ENCODE measurements at regions not wholly inside any gene's neighbourhood (a gene's known extent, or its start where the extent isn't known, plus 50 kb on each side); places are given as distances from the start of the nearest gene placed in this dataset.

DNA sequence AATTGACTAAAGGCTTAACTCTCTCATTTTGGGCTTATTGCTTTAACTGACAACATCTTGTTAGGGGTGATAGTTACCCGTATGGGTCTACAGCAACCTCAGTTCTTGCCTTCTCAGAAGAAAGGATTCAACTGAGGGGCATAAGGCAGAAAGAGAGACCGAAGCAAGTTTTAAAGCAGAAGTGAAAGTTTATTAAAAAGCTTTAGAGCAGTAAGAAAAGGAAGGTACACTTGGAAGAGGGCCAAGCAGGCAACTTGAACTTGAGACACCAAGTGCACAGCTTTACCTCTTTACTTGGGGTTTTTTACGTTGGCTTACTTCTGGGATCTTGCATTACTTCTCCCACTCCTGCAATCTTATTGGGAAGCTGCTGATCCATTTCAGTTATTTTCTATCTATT, 246.9 kb upstream of the PRR20A start:
- DNase-seq (ENCODE audit: low read depth): no peak

DNA sequence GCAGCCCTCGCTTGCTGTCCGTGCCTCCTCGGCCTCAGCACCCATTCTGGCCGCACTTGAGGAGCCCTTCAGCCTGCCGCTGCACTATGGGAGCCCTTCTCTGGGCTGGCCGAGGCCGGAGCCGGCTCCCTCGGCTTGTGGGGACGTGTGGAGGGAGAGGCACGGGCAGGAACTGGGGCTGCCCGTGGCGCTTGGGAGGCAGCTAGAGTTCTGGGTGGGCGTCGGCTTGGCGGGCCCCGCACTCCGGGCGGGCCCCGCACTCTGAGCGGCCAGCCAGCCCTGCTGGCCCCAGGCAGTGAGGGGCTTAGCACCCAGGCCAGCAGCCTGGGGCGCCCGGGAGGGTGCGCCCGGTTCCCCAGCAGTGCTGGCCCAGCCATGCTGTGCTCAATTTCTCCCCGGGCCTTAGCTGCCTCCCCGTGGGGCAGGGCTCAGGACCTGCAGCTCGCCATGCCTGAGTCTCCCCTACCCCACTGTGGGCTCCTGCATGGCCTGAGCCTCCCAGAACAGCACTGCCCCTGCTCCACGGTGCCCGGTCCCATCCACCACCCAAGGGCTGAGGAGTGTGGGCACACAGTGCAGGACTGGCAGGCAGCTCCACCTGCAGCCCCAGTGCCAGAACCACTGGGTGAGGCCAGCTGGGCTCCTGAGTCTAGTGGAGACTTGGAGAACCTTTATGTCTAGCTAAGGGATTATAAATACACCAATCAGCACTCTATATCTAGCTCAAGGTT, 240.0 kb upstream of the PRR20A start:
- TF ChIP-seq, protein P1, sequence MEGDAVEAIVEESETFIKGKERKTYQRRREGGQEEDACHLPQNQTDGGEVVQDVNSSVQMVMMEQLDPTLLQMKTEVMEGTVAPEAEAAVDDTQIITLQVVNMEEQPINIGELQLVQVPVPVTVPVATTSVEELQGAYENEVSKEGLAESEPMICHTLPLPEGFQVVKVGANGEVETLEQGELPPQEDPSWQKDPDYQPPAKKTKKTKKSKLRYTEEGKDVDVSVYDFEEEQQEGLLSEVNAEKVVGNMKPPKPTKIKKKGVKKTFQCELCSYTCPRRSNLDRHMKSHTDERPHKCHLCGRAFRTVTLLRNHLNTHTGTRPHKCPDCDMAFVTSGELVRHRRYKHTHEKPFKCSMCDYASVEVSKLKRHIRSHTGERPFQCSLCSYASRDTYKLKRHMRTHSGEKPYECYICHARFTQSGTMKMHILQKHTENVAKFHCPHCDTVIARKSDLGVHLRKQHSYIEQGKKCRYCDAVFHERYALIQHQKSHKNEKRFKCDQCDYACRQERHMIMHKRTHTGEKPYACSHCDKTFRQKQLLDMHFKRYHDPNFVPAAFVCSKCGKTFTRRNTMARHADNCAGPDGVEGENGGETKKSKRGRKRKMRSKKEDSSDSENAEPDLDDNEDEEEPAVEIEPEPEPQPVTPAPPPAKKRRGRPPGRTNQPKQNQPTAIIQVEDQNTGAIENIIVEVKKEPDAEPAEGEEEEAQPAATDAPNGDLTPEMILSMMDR (conservative IDR thresholded peaks at IDR 0.05; ENCODE audit: low read depth, low read length): no peak
- no peak overlapping the region for H3K4me3 ChIP-seq (ENCODE audit: low read depth, low read length)
- DNase-seq (ENCODE audit: low read depth): no peak

More for the DNA sequence above, 246.9 kb upstream of the PRR20A start:
- no peak overlapping the region for H3K4me3 ChIP-seq (ENCODE audit: low read depth, low read length)
- TF ChIP-seq, protein P1 (conservative IDR thresholded peaks at IDR 0.05; ENCODE audit: low read depth, low read length): no peak

DNA sequence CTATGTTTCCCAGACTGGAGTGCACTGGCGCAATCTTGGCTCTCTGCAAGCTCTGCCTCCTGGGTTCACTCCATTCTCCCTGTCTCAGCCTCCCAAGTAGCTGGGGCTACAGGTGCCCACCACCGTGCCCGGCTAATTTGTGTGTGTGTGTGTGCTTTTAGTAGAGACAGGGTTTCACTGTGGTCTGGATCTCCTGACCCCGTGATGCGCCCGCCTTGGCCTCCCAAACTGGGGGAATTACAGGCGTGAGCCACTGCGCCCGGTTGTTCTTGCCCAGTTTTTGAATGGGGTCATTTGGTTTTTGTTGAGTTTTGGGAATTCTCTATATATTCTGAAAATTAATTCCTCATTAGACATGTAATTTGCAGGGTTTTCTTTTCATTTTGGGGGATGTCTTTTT, 238.4 kb upstream of the PRR20A start:
- TF ChIP-seq, protein P1 (conservative IDR thresholded peaks at IDR 0.05; ENCODE audit: low read depth, low read length): no peak
- DNase-seq (ENCODE audit: low read depth): no peak
- no peak overlapping the region for H3K4me3 ChIP-seq (ENCODE audit: low read depth, low read length)

DNA sequence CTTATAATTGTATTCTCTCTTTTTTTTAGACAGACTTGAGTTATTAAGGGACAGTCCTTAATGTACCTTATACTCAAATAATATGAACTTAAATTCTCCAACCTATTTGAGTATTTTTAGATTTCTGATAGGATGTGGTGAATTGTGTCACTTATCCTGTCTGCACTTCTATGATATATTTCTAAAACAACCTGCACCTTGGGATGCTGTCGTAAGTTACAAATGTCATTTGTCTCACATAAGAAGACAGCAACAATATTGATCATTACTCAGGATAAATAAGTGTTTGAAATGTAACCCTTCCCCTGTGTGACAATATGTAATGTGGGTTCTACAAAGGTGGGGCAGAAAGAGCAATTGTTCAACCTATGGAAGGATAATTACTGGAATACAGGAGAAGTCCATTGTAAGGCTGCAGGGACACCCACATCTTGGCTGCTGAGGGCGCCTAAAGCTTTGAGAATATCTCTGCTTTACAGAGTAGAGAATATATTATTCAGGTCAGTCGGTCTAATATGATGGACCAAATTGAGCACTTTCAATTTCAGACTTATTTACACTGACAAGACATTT, 236.9 kb upstream of the PRR20A start:
- TF ChIP-seq, protein P1 (conservative IDR thresholded peaks at IDR 0.05; ENCODE audit: low read depth, low read length): no peak
- DNase-seq (ENCODE audit: low read depth): no peak
- H3K4me3 ChIP-seq (ENCODE audit: low read depth, low read length): no peak overlapping the region

DNA sequence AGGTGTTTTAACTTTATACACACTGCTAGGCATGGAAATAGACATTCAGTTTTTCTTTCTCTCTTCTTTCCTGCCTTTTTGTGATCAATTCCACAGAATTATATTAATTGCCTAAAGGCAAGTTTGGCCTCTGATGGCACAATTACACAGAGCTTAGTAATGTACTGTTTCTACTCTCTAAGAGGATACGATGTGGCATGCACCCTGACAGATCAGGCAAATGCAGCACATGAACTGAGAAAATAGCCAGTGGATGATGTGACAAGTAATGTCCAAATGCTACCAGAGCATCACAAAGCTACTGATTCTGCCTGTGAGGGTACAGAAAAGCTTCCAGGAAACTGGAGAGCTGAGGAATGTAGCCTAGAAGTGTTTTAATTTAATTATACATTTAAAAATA, 233.8 kb upstream of the PRR20A start:
- TF ChIP-seq, protein P1 (conservative IDR thresholded peaks at IDR 0.05; ENCODE audit: low read depth, low read length): no peak
- H3K4me3 ChIP-seq (ENCODE audit: low read depth, low read length): no peak overlapping the region
- no peak for DNase-seq (ENCODE audit: low read depth)

DNA sequence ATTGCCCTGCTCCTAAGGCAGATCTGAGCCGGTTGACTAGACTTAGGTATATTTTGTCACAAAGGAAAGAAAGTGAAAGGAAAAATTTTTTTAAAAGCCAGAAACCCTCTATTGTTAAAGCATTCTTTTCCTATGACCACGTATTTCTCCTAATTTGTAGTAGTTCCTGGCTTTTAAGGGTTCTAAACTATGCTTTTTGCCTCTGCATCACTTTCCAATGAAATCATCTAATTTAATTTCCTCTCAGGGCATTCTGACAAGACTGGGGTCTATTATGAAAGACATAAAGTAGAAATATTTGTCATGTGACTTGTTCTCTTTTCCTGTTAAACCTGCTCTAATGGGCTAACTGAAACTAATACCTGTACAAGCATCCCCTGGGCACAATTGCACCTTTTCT, 233.0 kb upstream of the PRR20A start:
- no peak for DNase-seq (ENCODE audit: low read depth)
- no peak overlapping the region for H3K4me3 ChIP-seq (ENCODE audit: low read depth, low read length)
- TF ChIP-seq, protein P1 (conservative IDR thresholded peaks at IDR 0.05; ENCODE audit: low read depth, low read length): no peak

Data from epithelial cell of proximal tubule (primary cell).